ENCODE measurements at regions not wholly inside any gene's neighbourhood (a gene's known extent, or its start where the extent isn't known, plus 50 kb on each side); places are given as distances from the start of the nearest gene placed in this dataset.

DNA sequence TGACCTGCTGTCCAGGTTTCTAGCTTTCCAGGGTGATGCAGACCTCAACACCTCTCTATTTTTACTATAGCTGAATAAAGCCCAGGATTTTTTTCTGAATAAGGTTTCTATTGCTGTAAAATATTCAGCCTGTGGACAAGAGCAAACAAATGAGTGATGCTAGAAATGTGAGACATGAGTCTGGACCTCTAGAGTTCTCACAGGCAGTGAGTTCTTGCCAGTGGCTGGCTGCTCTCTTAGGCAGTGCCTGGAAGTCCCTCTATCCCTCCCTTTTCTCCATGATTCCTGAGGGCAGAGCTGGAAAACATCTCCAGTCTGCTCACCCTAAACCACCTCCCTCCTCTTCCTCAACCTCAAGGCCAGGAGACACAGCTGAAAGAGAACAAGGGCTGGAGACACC is 793.8 kb upstream of the IGFBP3 start:
- Histone ChIP-seq H3K27me3 (replicated peaks; ENCODE audit: insufficient read depth) (no peaks in the 10 kb centered on the region), H3K79me2 (ENCODE audit: insufficient read depth) (no peaks in the 10 kb centered on the region), H3K9ac (no peak overlapping the region), H3K27ac (no peak overlapping the region), H3K9me3 (ENCODE audit: low read depth) (no peaks in the 10 kb centered on the region), H4K20me1 (ENCODE audit: insufficient read depth) (no peaks in the 10 kb centered on the region), H2AFZ (no peak overlapping the region), H3K4me2 (ENCODE audit: unreplicated experiment) (no peak overlapping the region), H3K4me3 (no peak overlapping the region), H3F3A (ENCODE audit: insufficient read depth) (peaks cover 18% of the 10 kb centered on the region), H3K36me3 (ENCODE audit: low read depth) (no peaks in the 10 kb centered on the region), H3K9me2 (ENCODE audit: insufficient read depth) (no peaks in the 10 kb centered on the region), H3K4me1 (ENCODE audit: insufficient read depth) (peaks cover 12% of the 10 kb centered on the region)
- in situ Hi-C loops (cut with MboI), result no loop called here
- DNase-seq, result no peak
- no peak for TF ChIP-seq EZH2phosphoT487 (IDR thresholded peaks at IDR 0.05; ENCODE audit: insufficient read depth, low read depth)
- TF ChIP-seq EZH2 (IDR thresholded peaks at IDR 0.05; ENCODE audit: insufficient read depth, poor library complexity, severe bottlenecking), result no peak

DNA sequence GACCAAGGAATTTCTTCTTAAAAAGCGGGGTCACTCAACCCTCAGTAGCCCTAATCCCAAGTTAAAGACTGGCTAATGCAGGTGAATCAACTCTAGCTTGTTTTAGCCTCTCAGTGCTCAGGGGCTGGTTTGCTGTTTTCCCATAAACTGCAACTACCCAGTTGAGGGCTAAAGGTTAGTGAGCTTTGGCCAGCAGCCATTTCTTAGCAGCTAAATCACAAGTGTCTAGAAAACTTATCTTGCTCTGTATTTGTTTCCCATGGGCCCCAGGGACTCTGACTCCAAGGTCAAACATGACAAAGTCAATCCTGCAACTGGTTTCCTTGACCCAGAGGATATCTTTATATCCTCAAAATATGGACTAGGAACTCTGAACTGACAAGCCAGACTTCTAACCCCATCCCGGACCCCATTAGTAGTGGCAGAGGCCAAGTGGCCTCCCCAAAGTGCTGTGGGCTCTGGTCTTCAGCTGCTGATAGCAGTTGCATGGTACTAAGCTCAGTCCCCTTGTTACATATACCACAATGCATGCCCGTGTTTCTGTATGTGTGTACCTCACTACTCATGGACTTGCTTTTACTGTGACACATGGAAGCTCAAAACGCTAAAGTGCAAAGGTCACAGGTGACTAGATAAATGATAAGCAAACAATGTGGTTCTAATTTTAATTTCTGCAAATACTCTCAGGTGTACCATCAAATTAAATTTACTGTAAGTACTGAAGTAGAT is 793.0 kb upstream of the IGFBP3 start:
- Histone ChIP-seq H3K79me2 (ENCODE audit: insufficient read depth) (no peaks in the 10 kb centered on the region), H2AFZ (no peak overlapping the region), H3F3A (ENCODE audit: insufficient read depth) (peaks cover 18% of the 10 kb centered on the region), H3K4me2 (ENCODE audit: unreplicated experiment) (no peak overlapping the region), H3K27ac (no peak overlapping the region), H3K9ac (no peak overlapping the region), H3K4me3 (no peak overlapping the region), H3K36me3 (ENCODE audit: low read depth) (no peaks in the 10 kb centered on the region), H3K9me2 (ENCODE audit: insufficient read depth) (no peaks in the 10 kb centered on the region), H4K20me1 (ENCODE audit: insufficient read depth) (no peaks in the 10 kb centered on the region), H3K27me3 (replicated peaks; ENCODE audit: insufficient read depth) (no peaks in the 10 kb centered on the region), H3K4me1 (ENCODE audit: insufficient read depth) (peaks cover 12% of the 10 kb centered on the region), H3K9me3 (ENCODE audit: low read depth) (no peaks in the 10 kb centered on the region)
- DNase-seq, result no peak
- TF ChIP-seq EZH2phosphoT487 (IDR thresholded peaks at IDR 0.05; ENCODE audit: insufficient read depth, low read depth), result no peak
- no peak for TF ChIP-seq EZH2 (IDR thresholded peaks at IDR 0.05; ENCODE audit: insufficient read depth, poor library complexity, severe bottlenecking)
- in situ Hi-C loops (cut with MboI), result no loop called here
- WGBS, 2 experiments (ENCODE audit: low coverage in 1 of 2, low lambda C conversion rate in 2 of 2, missing lambda C conversion rate in 2 of 2), result 72 to 80% methylated on average over 4 of the region's 4 CpGs

GRCh38 chr7:46710927-46711326 is 789.9 kb upstream of the IGFBP3 start:
- no peak for TF ChIP-seq EZH2 (IDR thresholded peaks at IDR 0.05; ENCODE audit: insufficient read depth, poor library complexity, severe bottlenecking)
- TF ChIP-seq EZH2phosphoT487 (IDR thresholded peaks at IDR 0.05; ENCODE audit: insufficient read depth, low read depth), result no peak
- 0 to 5% methylated on average over 1 of the region's 1 CpG for WGBS, 2 experiments (ENCODE audit: low coverage in 1 of 2, low lambda C conversion rate in 2 of 2, missing lambda C conversion rate in 2 of 2)
- Histone ChIP-seq H3K27me3 (replicated peaks; ENCODE audit: insufficient read depth) (no peaks in the 10 kb centered on the region), H3F3A (ENCODE audit: insufficient read depth) (peaks cover 19% of the 10 kb centered on the region), H3K9me3 (ENCODE audit: low read depth) (no peaks in the 10 kb centered on the region), H4K20me1 (ENCODE audit: insufficient read depth) (no peaks in the 10 kb centered on the region), H3K4me3 (no peak overlapping the region), H3K4me2 (ENCODE audit: unreplicated experiment) (peak overlapping the region; percentile 26), H3K9me2 (ENCODE audit: insufficient read depth) (no peaks in the 10 kb centered on the region), H3K4me1 (ENCODE audit: insufficient read depth) (peaks cover 15% of the 10 kb centered on the region), H3K9ac (no peak overlapping the region), H2AFZ (peak overlapping the region; percentile 75), H3K36me3 (ENCODE audit: low read depth) (no peaks in the 10 kb centered on the region), H3K79me2 (ENCODE audit: insufficient read depth) (no peaks in the 10 kb centered on the region), H3K27ac (peak overlapping the region; percentile 16; the same call in 1 of the 2 replicates)
- DNase-seq, result peak; percentile 57
- in situ Hi-C loops (cut with MboI), result no loop called here

- no peak for DNase-seq
- Histone ChIP-seq H3K79me2 (ENCODE audit: insufficient read depth) (no peaks in the 10 kb centered on the region), H3K9me2 (ENCODE audit: insufficient read depth) (no peaks in the 10 kb centered on the region), H3F3A (ENCODE audit: insufficient read depth) (peaks cover 35% of the 10 kb centered on the region), H3K4me3 (no peak overlapping the region), H2AFZ (no peak overlapping the region), H3K4me2 (ENCODE audit: unreplicated experiment) (no peak overlapping the region), H3K36me3 (ENCODE audit: low read depth) (no peaks in the 10 kb centered on the region), H3K9ac (no peak overlapping the region), H3K27me3 (replicated peaks; ENCODE audit: insufficient read depth) (no peaks in the 10 kb centered on the region), H3K27ac (no peak overlapping the region), H3K9me3 (ENCODE audit: low read depth) (no peaks in the 10 kb centered on the region), H3K4me1 (ENCODE audit: insufficient read depth) (peaks cover 44% of the 10 kb centered on the region), H4K20me1 (ENCODE audit: insufficient read depth) (no peaks in the 10 kb centered on the region)
- in situ Hi-C loops (cut with MboI), result no loop called here
- TF ChIP-seq EZH2 (IDR thresholded peaks at IDR 0.05; ENCODE audit: insufficient read depth, poor library complexity, severe bottlenecking) (no peak), EZH2phosphoT487 (IDR thresholded peaks at IDR 0.05; ENCODE audit: insufficient read depth, low read depth) (no peak)
These were observed 786.9 kb upstream of the IGFBP3 start for GRCh38 chr7:46707973-46708372.

All from GM23248 (cell line).